Calu3 (cell line): ENCODE measurements at regions not wholly inside any gene's neighbourhood (a gene's known extent, or its start where the extent isn't known, plus 50 kb on each side); places are given as distances from the start of the nearest gene placed in this dataset.

ENCODE experiments used
- BruUV-seq: library from RNA; stranded (reverse); fragments of 400-500 nt; replicated peaks from 2 replicates; lab custom pipeline; 2021; lab: Mats Ljungman, UMichigan
- CTCF ChIA-PET: fragments of 300-600 bp; sonication (Branson Sonifier 250); formaldehyde crosslinking; loops from one replicate; lab custom pipeline; 2022; ENCODE audit warnings: antibody characterized with exemption; lab: Charles Lee
- DNase-seq: peaks from one replicate; pipeline ENCODE4 v3.0.0; 2022
- H3K27ac Mint-ChIP-seq: one replicate; pipeline ENCODE4 v1.8.0; 2022; ENCODE audit warnings: mixed read lengths; ENCODE audit not compliant: unreplicated experiment
- H3K27me3 Mint-ChIP-seq: one replicate; pipeline ENCODE4 v1.8.0; 2022; ENCODE audit warnings: mixed read lengths; ENCODE audit not compliant: unreplicated experiment
- H3K36me3 Mint-ChIP-seq: one replicate; pipeline ENCODE4 v1.8.0; 2022; ENCODE audit warnings: mild to moderate bottlenecking, moderate library complexity, mixed read lengths; ENCODE audit not compliant: insufficient read depth, unreplicated experiment
- H3K4me1 Mint-ChIP-seq: one replicate; pipeline ENCODE4 v1.8.0; 2022; ENCODE audit warnings: mild to moderate bottlenecking, low read depth, mixed read lengths; ENCODE audit not compliant: unreplicated experiment
- H3K4me3 Mint-ChIP-seq: one replicate; pipeline ENCODE4 v1.8.0; 2022; ENCODE audit warnings: mild to moderate bottlenecking, low read depth, moderate library complexity, mixed read lengths; ENCODE audit not compliant: unreplicated experiment
- H3K9me3 Mint-ChIP-seq: one replicate; pipeline ENCODE4 v1.8.0; 2022; ENCODE audit warnings: low read depth, mixed read lengths; ENCODE audit not compliant: unreplicated experiment
- CTCF ChIP-seq: fragments of 200-600 bp; IDR thresholded peaks from one replicate; pipeline ENCODE4 v1.8.0; 2022; ENCODE audit warnings: antibody characterized with exemption; ENCODE audit not compliant: unreplicated experiment
- intact Hi-C: fragments of 100-400 bp; cut with micrococcal nuclease; formaldehyde crosslinking; loops from one replicate; pipeline ENCODE4 v1.10.0; 2022; ENCODE audit not compliant: unreplicated experiment

GRCh38 chr13:103356226-103356864 is 290.1 kb upstream of the SLC10A2 start:
- CTCF ChIA-PET, result interaction anchor here (0.7 kb wide), 1 partner anchor 1037 kb away, joined by 3 read pairs; no protein-coding TSS in a partner anchor
- no peak for TF ChIP-seq CTCF
- no peaks in the 10 kb centered on the region for H3K36me3 Mint-ChIP-seq
- peaks cover 3% of the 10 kb centered on the region for H3K9me3 Mint-ChIP-seq
- no peaks in the 10 kb centered on the region for H3K27me3 Mint-ChIP-seq
- no peak overlapping the region for H3K4me3 Mint-ChIP-seq
- DNase-seq, result no peak
- H3K27ac Mint-ChIP-seq, result no peak overlapping the region
- no peaks in the 10 kb centered on the region for H3K4me1 Mint-ChIP-seq
- BruUV-seq, result no TSS peak
- intact Hi-C loops, result no loop called here

GRCh38 chr13:103354171-103354570 is 288.0 kb upstream of the SLC10A2 start:
- Mint-ChIP-seq H3K27ac (no peak overlapping the region), H3K36me3 (no peaks in the 10 kb centered on the region), H3K4me1 (no peaks in the 10 kb centered on the region), H3K9me3 (peaks cover 3% of the 10 kb centered on the region), H3K27me3 (no peaks in the 10 kb centered on the region), H3K4me3 (no peak overlapping the region)
- no TSS peak for BruUV-seq
- CTCF ChIA-PET, result no interaction called here
- intact Hi-C loops, result no loop called here
- no peak for TF ChIP-seq CTCF
- DNase-seq, result no peak

GRCh38 chr13:103351035-103351828 is 285.0 kb upstream of the SLC10A2 start:
- no TSS peak for BruUV-seq
- DNase-seq, result no peak
- H3K4me1 Mint-ChIP-seq, result no peaks in the 10 kb centered on the region
- no peak overlapping the region for H3K4me3 Mint-ChIP-seq
- no peaks in the 10 kb centered on the region for H3K36me3 Mint-ChIP-seq
- no peaks in the 10 kb centered on the region for H3K27me3 Mint-ChIP-seq
- intact Hi-C loops, result no loop called here
- TF ChIP-seq CTCF, result no peak
- no peak overlapping the region for H3K27ac Mint-ChIP-seq
- CTCF ChIA-PET, result no interaction called here
- H3K9me3 Mint-ChIP-seq, result peaks cover 3% of the 10 kb centered on the region

- CTCF ChIA-PET, result no interaction called here
- intact Hi-C loops, result no loop called here
- Mint-ChIP-seq H3K9me3 (peaks cover 3% of the 10 kb centered on the region), H3K4me1 (no peaks in the 10 kb centered on the region), H3K27ac (no peak overlapping the region), H3K4me3 (no peak overlapping the region), H3K36me3 (no peaks in the 10 kb centered on the region), H3K27me3 (no peaks in the 10 kb centered on the region)
- no peak for TF ChIP-seq CTCF
- DNase-seq, result no peak
- no TSS peak for BruUV-seq
Measured at GRCh38 chr13:103350147-103350546, 283.9 kb upstream of the SLC10A2 start.
